22Rv1 (cell line): ENCODE measurements at regions not wholly inside any gene's neighbourhood (a gene's known extent, or its start where the extent isn't known, plus 50 kb on each side); places are given as distances from the start of the nearest gene placed in this dataset.
"Not testable (repeated sequence)": the region's sequence is repeated elsewhere in the genome, so short reads cannot be mapped to it uniquely, and the experiment has no call there.

Experiments
- H3K27ac ChIP-seq: fragments of 450-650 bp; 2 replicates; pipeline ENCODE4 v1.5.1; 2017
- CTCF ChIP-seq: fragments of 450-650 bp; IDR thresholded peaks from 2 replicates; pipeline ENCODE4 v1.5.1; 2017; ENCODE audit warnings: mild to moderate bottlenecking
- ZFX ChIP-seq: fragments of 450-650 bp; IDR thresholded peaks from 2 replicates; pipeline ENCODE4 v1.6.1; 2017; ENCODE audit warnings: antibody characterized with exemption, borderline replicate concordance

GRCh38 chr1:213535679-213536078 lies 452.1 kb upstream of the PROX1 start:
- TF ChIP-seq ZFX (no peak), CTCF (no peak)
- H3K27ac ChIP-seq = no peak overlapping the region

GRCh38 chr1:213538251-213538650 lies 449.5 kb upstream of the PROX1 start:
- TF ChIP-seq ZFX = no peak
- TF ChIP-seq CTCF = no peak

GRCh38 chr1:213539464-213539863 lies 448.3 kb upstream of the PROX1 start:
- no peak for TF ChIP-seq ZFX
- TF ChIP-seq CTCF = no peak

More at GRCh38 chr1:213538251-213538650, 449.5 kb upstream of the PROX1 start:
- no peak overlapping the region for H3K27ac ChIP-seq

GRCh38 chr1:213541641-213542040 lies 446.1 kb upstream of the PROX1 start:
- TF ChIP-seq CTCF = no peak
- no peak overlapping the region for H3K27ac ChIP-seq

More at GRCh38 chr1:213539464-213539863, 448.3 kb upstream of the PROX1 start:
- no peak overlapping the region for H3K27ac ChIP-seq

GRCh38 chr1:213545181-213545580 lies 442.6 kb upstream of the PROX1 start:
- not testable (repeated sequence) for H3K27ac ChIP-seq

GRCh38 chr1:213549982-213550381 lies 437.8 kb upstream of the PROX1 start:
- TF ChIP-seq CTCF (no peak), ZFX (no peak)

GRCh38 chr1:213550804-213551203 lies 437.0 kb upstream of the PROX1 start:
- TF ChIP-seq CTCF (no peak), ZFX (no peak)
- H3K27ac ChIP-seq = no peak overlapping the region

More at GRCh38 chr1:213549982-213550381, 437.8 kb upstream of the PROX1 start:
- H3K27ac ChIP-seq = no peak overlapping the region

- no peak for TF ChIP-seq CTCF
- TF ChIP-seq ZFX = no peak
- H3K27ac ChIP-seq = no peak overlapping the region
Measured at GRCh38 chr1:213552045-213552444, 435.7 kb upstream of the PROX1 start.
